G401 (cell line): ENCODE measurements at regions not wholly inside any gene's neighbourhood (a gene's known extent, or its start where the extent isn't known, plus 50 kb on each side); places are given as distances from the start of the nearest gene placed in this dataset.
"Not testable (repeated sequence)": the region's sequence is repeated elsewhere in the genome, so short reads cannot be mapped to it uniquely, and the experiment has no call there.

Experiments used
- DNase-seq: peaks from one replicate; pipeline ENCODE4 v3.0.0-alpha.2; 2015; ENCODE audit warnings: low spot score
- in situ Hi-C: cut with HindIII; loops from 2 replicates; pipeline ENCODE4 v1.10.0; 2016; ENCODE audit warnings: low sequenced_read_pairs, mixed read lengths

DNA sequence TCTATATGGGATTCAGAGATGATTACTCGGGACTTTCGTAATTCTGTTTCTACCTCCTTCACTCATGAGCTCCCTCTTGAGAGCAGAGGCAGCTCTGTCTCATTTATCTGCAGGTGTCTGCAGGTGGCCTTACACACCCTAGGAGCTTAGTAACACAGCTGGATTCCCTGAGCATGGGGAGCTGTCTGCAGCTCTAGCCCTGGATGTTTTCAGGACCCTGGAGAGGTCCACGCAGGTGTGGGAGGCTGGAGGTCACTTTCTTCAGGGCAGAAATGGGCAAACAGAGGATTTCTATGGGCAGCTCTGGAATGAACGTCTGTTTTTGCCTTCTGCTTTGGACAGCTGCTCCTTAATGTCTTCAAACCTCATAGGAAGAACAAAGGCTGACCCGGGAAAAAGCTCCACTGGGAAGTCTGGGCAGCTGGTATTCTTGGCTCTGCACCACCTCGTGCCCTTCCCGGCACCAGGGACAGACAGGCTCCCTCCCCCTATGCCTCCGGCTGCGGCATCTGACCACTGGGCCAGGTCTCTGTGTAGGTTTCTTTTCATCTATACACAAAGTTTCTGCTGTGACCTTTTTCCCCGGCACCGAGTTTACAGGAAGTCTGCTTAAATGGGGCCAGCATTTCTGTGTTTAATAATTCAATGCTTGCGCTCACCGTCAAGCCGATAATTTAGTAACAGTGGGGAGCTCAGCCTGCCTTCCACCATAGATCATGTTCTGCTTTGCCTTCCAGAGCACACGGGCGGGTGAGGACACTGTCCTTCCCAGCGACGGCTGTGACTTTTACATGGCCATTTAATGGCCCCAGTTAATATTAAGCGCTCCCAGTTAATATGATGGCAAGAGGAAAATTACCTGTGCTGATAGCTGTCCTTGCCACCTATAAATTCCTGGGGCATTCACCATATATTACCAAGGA is 320.2 kb upstream of the SFSWAP start:
- in situ Hi-C loops: no loop called here
- peak; percentile 22 for DNase-seq

DNA sequence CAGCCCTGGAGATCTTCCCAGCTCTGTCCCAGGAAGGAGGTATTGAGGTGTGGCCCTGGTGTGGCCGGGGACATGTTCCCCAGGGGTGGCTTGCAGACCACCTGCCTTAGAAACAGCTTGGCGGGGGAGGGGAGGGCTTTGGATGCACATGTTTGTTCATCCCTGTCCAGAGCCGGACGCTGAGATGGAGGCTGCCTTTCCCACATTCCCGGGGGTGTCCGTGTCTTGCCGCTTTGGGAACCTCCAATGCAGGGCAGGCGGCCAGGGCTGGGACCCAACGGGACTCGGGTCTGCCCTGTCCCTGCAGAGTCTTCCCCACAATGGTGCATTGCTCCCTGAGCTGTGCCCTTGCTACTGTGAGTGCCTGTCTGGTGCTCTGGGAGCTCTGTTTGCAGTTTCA is 319.5 kb upstream of the SFSWAP start:
- in situ Hi-C loops: no loop called here
- DNase-seq: no peak

DNA sequence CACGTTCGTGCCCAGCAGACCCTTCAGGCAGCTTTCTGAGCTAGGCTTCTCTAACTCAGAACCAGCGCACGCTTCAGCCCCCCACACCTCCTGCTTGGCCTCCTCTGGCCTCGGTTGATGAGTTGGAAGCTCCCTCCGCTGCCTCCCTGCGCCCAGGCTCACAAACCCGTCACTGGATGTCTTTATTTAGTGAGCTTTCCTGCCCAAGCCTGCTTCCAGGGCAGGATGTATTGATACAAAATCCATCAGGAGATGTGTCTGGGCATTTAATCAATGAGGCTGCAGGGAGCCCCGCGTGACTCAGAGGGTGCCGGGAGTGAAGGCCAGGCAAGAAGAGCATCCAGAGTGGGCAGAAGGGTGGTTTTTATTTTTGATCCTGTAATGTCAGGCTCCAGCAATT is 316.1 kb upstream of the SFSWAP start:
- in situ Hi-C loops, DNase-seq: not testable (repeated sequence)

DNA sequence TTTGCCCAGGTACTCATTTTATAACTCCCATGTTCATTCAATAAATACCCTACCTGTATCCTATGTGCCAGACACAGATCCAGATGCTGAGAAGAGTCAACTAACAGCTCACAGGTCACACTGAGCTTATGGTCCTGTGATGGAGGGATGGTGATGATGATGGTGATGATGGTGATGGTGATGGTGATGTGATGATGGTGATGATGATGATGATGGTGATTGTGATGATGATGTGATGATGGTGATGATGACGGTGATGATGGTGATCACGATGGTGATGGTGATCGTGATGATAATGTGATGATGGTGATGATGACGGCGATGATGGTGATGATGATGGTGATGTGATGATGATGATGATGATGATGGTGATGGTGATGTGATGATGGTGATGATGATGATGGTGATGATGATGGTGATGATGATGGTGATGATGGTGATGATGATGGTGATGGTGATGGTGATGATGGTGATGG is 315.6 kb upstream of the SFSWAP start:
- in situ Hi-C loops, DNase-seq: not testable (repeated sequence)

DNA sequence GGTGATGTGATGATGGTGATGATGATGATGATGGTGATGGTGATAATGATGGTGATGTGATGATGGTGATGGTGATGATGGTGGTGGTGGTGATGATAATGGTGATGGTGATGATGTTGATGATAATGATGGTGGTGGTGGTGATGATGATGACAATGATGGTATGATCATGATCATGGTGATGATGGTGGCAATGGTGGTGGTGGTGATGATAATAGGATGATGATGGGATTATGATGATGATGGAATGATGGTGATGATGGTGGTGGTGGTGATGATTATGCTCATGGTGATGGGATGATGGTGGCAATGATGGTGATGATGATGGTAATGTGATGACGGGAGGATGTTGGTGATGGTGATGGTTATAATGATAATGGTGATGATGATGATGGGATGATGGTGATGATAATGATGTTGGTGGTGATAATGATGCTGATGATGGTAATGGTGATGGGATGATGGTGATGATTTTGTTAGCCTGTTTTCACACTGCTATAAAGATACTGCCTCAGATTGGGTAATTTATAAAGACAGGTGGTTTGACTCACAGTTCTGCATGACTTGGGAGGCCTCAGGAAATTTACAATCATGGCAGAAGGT is 314.8 kb upstream of the SFSWAP start:
- in situ Hi-C loops: no loop called here
- DNase-seq: no peak

DNA sequence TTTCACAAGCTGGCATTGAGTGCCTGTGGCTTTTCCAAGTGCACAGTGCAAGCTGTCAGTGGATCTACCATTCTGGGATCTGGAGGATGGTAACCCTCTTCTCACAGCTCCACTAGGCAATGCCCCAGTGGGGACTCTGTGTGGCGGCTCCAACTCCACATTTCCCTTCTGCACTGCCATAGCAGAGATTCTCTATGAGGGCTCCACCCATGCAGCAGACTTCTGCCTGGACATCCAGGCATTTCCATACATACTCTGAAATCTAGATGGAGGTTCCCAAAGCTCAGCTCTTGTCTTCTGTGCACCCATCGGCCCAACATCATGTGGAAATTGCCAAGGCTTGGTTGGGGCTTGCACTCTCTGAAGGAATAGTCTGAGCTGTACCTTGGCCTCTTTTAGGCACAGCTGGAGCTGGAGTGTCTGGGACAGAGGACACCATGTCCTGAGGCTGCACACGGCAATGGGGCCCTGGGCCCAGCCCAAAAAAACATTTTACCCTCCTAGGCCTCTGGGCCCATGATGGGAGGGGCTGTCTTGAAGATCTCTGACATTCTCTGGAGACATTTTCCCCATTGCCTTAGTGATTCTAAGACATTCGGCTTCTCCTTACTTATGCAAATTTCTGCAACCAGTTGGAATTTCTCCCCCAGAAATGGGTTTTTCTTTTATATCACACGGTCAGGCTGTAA is 313.3 kb upstream of the SFSWAP start:
- in situ Hi-C loops: no loop called here
- no peak for DNase-seq

DNA sequence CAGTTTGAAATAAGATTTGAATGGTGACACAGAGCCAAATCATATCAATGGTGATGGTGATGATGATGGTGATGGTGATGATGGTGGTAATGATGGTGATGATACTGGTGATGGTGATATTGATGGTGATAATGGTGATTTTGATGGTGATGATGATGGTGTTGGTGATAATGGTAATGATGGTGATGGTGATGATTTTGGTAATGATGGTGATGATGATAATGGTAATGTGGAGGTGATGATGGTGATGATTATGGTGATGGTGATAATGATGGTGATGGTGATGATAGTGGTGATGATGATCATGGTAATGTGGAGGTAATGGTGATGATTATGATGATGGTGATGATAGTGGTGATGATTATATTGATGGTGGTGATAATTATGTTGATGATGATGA is 311.9 kb upstream of the SFSWAP start:
- DNase-seq: no peak
- in situ Hi-C loops: no loop called here

DNA sequence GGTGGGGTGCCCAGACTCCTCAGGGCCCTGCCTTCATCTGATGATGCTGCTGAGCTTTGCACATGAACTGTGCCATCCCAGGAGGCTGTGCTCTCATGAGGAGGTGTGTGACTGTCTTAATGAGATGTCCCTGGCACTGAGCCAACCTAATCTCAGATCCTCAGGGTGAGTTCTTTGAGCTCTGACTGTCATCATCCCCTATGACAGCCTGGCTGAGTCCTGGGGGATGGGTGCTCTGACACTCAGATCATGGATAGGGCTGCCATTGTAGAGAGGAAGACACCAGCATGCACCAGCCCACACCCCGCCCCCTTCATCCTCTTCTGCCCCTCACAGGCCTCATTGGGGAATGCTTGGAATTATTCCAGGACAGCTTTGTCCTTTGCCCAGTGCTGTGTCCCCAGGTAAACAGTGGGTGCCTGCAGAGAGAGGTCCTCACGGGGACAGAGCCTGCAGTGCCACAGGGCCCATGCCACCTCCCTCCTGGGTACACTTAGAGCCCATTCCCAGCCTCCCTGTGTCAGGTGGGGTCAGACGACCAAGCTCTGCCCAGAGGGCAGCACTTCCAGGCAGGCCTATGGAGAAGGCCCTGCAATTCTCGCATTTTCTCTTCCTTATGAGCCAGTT is 310.1 kb upstream of the SFSWAP start:
- in situ Hi-C loops, DNase-seq: not testable (repeated sequence)

DNA sequence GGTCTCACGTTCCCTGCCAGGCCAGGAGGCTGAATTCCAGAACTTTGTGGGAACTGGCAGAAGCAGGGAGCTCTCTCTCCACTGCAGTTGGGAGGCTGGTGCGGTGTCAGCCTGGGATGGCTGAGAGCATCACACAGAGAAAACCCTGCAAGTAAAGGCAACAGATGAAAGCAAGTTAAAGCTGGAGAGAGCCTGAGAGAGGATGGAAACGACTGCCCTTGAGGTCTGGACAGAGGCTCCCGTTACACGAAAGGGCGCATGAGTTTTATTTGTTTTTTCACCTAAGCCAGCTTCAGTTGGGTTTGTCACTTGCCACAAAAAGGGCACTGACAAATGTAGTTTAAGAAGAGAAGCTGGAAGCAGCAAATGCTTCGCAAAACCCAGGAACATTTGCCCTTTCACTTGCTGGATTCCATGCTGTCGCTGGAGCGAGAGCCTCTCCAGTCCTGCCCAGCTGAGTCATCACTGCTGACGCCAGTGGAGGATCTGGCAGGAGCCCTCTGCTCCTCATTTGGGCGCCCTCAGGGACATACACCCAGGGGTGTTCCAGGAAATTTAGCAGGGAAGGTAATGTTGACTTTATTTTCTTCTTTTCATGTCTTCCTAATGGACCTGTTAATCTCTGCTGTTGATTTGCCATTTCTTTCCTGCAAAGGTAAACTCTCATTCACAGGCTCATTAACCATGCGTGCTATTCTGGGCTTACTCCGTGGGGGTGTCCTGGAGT is 308.8 kb upstream of the SFSWAP start:
- peak; percentile 9 for DNase-seq

DNA sequence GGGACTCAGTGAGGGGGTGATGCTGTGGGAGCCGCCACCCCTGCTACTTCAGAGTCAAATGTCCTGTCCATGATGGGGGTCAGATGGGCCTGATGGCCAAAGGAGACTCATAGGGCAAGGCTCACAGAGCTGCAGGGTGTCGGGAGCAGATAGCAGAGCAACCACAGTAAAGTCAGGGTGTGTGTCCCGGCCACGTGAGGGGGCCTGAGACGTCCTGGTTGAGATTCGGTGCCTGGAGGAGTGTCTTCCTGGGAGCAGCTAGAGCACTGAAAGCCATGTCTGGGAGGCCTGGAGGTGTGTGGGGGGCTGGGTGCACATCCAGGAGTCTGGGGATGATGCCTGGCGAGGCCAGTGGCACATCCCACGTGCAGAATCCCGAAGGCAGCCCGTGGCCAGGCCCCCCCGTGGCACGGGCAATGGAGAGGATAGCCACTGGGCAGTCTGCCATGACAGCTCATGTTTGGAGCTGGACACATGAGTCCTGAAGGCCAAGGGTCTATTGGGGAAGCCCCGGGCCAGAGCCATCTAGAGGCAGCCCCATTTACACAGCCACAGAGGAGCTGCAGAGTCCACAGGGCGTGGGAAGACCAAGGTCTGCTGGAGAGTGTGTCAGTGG is 308.0 kb upstream of the SFSWAP start:
- no peak for DNase-seq

More for the DNA sequence above, 308.8 kb upstream of the SFSWAP start:
- in situ Hi-C loops: not testable (repeated sequence)

DNA sequence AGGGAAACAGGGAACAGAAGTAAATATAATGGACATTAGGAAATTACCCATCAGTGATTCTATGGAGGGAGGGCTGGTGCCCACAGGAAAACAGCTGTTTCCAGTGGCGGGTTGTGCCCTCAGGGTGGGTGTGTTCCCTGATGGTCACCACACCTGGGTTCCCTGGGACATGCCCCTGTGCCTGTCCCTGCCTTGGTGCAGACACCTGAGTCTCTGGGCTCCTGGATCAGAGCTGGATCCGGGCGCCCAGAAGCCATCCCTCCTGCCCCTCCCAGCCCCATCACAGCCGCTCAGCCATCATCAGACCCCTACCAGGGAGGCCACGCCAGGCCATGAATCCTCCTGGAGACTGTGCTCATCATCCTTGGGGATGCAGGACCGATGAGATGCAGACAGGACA is 307.2 kb upstream of the SFSWAP start:
- in situ Hi-C loops: no loop called here

More for the DNA sequence above, 308.0 kb upstream of the SFSWAP start:
- in situ Hi-C loops: no loop called here

GRCh38 chr12:131404705-131405104 is 306.2 kb upstream of the SFSWAP start:
- in situ Hi-C loops: no loop called here
- DNase-seq: no peak

More for the DNA sequence above, 307.2 kb upstream of the SFSWAP start:
- no peak for DNase-seq

DNA sequence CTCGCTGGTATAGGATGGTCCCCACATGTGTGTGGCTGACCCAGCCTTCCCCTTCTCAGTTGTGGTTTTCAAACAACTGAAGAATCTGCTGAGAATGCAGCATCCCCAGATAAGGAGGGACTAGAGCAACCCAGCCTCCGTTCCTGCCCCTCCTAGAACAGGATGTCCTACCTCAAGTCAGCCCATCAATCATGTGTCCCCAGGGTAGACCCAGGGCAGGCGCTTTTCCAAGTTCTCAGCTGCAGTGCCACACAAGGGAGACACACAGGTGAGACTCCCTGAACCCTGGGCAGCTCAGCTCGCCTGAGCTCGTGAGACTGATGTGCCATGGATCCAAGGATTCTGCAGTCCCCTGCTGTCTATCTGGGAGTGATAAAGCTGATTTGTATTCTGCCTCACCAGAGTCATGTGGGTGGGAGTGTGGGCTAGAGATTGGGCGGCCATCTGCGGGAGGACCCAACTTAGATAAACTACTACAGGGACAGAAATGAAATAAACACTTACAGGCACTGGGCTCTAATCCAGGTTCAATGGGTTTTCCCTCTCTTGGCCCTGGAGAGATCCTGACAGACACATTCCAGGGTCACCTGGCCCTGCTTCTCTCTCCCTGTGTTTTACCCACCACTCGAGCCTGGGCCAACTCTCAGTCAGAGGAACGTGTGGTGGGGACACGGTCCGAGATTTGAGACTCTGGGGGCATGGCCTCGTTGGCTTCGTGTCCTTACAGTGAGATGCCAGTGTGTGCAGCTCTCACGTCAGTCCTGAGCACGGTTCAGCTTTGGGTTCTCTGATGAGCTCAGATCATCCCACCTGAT is 303.5 kb upstream of the SFSWAP start:
- in situ Hi-C loops: no loop called here
- no peak for DNase-seq

GRCh38 chr12:131408036-131408365 is 302.9 kb upstream of the SFSWAP start:
- no peak for DNase-seq
- in situ Hi-C loops: no loop called here

DNA sequence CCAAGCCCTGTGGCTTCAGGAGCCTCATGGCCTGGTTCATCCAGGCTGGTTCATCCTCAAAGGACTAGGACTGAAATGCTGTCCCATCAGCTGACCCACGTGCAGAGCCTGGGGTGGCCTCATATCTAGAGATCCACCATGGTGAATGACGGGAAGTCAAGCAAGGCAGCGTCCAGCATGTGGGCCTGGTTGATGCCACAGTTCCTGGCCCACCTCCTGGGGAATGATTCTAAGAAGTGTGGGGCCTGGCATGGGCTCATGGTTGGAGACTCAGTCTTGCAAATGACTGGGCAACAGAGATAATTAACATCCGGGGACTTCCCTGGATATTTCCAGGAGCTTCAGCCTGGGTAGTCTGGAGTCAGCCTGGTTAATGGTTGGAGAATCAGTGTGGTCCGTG is 302.4 kb upstream of the SFSWAP start:
- no peak for DNase-seq

DNA sequence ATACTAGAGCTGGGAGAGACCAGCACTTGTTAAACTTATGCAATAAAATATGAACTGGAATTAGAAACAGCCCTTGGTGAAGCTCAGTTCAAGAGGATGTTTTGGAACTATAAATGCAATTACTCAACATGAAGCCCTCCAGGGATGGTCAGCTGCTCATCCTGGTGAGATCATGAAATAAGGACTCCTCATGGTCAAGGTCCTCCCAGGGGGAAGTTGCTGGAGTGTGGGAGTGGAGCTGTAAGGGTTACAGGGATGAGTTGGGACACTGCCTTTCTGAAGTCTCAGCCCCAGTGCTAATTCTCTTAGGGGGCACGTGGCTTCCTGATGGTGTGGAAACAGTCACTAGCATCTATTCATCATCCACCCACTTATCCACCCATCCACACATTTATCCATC is 301.7 kb upstream of the SFSWAP start:
- DNase-seq: no peak
- in situ Hi-C loops: no loop called here

More for the DNA sequence above, 302.4 kb upstream of the SFSWAP start:
- in situ Hi-C loops: no loop called here

DNA sequence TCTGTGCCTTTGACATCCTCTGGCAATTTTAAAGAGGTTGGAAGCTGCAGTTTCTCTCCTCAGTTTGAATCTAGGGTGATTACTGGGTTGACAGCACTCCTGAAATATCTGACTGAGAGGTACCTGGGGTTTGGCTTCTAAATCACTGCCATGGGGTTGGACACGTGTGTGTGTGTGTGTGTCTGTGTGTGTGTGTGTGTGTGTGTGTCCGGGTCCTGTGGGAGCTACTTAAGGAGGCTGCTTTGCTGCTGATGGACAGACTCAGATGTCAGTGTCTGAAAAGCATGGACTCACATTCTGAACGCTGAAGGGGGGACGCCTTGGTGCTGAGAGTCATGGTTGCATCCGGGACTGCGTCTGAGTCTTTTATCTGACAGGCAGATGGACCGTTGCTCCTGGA is 299.1 kb upstream of the SFSWAP start:
- in situ Hi-C loops, DNase-seq: not testable (repeated sequence)

- no peak for DNase-seq
- in situ Hi-C loops: no loop called here
Measured at GRCh38 chr12:131413006-131413405, 297.9 kb upstream of the SFSWAP start.
